Ishikawa (cell line): ENCODE measurements at regions not wholly inside any gene's neighbourhood (a gene's known extent, or its start where the extent isn't known, plus 50 kb on each side); places are given as distances from the start of the nearest gene placed in this dataset.

Experiments used
- CEBPB ChIP-seq: IDR thresholded peaks from 2 replicates; pipeline ENCODE4 v1.6.1; 2012
- CREB1 ChIP-seq: IDR thresholded peaks from 2 replicates; pipeline ENCODE4 v1.6.1; 2012; ENCODE audit warnings: low read depth
- EGR1 ChIP-seq: IDR thresholded peaks from 2 replicates; pipeline ENCODE4 v1.6.1; 2012
- EP300 ChIP-seq: IDR thresholded peaks from 2 replicates; pipeline ENCODE4 v1.6.1; 2012; ENCODE audit warnings: borderline replicate concordance
- FOXM1 ChIP-seq: IDR thresholded peaks from 2 replicates; pipeline ENCODE4 v1.6.1; 2012; ENCODE audit warnings: low read depth, borderline replicate concordance
- RAD21 ChIP-seq: IDR thresholded peaks from 2 replicates; pipeline ENCODE4 v1.6.1; 2012; ENCODE audit warnings: low read depth
- TAF1 ChIP-seq: IDR thresholded peaks from 2 replicates; pipeline ENCODE4 v1.6.1; 2012; ENCODE audit warnings: low read depth, mild to moderate bottlenecking
- TCF12 ChIP-seq: IDR thresholded peaks from 2 replicates; pipeline ENCODE4 v1.6.1; 2012; ENCODE audit warnings: low read depth
- YY1 ChIP-seq: IDR thresholded peaks from 2 replicates; pipeline ENCODE4 v1.6.1; 2012; ENCODE audit warnings: low read depth
- ZBTB7A ChIP-seq: IDR thresholded peaks from 2 replicates; pipeline ENCODE4 v1.6.1; 2012; ENCODE audit warnings: low read depth
- TF ChIP-seq, protein P1 (sequence below): IDR thresholded peaks from 2 replicates; pipeline ENCODE4 v1.6.1; 2012
- TF ChIP-seq, protein P2 (sequence below): IDR thresholded peaks from 2 replicates; pipeline ENCODE4 v1.6.1; 2012
- TF ChIP-seq, protein P3 (sequence below): IDR thresholded peaks from 2 replicates; pipeline ENCODE4 v1.6.1; 2012; ENCODE audit warnings: low read depth, mild to moderate bottlenecking

GRCh38 chr15:81547521-81548132 lies 173.6 kb upstream of the TMC3 start:
- no peak for TF ChIP-seq YY1
- TF ChIP-seq, protein P1, sequence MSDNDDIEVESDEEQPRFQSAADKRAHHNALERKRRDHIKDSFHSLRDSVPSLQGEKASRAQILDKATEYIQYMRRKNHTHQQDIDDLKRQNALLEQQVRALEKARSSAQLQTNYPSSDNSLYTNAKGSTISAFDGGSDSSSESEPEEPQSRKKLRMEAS: no peak
- TF ChIP-seq TAF1: no peak
- TF ChIP-seq EP300: no peak
- no peak for TF ChIP-seq CEBPB
- TF ChIP-seq, protein P2, sequence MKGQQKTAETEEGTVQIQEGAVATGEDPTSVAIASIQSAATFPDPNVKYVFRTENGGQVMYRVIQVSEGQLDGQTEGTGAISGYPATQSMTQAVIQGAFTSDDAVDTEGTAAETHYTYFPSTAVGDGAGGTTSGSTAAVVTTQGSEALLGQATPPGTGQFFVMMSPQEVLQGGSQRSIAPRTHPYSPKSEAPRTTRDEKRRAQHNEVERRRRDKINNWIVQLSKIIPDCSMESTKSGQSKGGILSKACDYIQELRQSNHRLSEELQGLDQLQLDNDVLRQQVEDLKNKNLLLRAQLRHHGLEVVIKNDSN: no peak
- TF ChIP-seq RAD21: no peak
- no peak for TF ChIP-seq CREB1
- no peak for TF ChIP-seq FOXM1
- TF ChIP-seq ZBTB7A: no peak
- TF ChIP-seq TCF12: no peak
- TF ChIP-seq EGR1: no peak
- TF ChIP-seq, protein P3, sequence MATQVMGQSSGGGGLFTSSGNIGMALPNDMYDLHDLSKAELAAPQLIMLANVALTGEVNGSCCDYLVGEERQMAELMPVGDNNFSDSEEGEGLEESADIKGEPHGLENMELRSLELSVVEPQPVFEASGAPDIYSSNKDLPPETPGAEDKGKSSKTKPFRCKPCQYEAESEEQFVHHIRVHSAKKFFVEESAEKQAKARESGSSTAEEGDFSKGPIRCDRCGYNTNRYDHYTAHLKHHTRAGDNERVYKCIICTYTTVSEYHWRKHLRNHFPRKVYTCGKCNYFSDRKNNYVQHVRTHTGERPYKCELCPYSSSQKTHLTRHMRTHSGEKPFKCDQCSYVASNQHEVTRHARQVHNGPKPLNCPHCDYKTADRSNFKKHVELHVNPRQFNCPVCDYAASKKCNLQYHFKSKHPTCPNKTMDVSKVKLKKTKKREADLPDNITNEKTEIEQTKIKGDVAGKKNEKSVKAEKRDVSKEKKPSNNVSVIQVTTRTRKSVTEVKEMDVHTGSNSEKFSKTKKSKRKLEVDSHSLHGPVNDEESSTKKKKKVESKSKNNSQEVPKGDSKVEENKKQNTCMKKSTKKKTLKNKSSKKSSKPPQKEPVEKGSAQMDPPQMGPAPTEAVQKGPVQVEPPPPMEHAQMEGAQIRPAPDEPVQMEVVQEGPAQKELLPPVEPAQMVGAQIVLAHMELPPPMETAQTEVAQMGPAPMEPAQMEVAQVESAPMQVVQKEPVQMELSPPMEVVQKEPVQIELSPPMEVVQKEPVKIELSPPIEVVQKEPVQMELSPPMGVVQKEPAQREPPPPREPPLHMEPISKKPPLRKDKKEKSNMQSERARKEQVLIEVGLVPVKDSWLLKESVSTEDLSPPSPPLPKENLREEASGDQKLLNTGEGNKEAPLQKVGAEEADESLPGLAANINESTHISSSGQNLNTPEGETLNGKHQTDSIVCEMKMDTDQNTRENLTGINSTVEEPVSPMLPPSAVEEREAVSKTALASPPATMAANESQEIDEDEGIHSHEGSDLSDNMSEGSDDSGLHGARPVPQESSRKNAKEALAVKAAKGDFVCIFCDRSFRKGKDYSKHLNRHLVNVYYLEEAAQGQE: no peak
